Tibial nerve (tissue), 4 donors: ENCODE measurements at regions not wholly inside any gene's neighbourhood (a gene's known extent, or its start where the extent isn't known, plus 50 kb on each side); places are given as distances from the start of the nearest gene placed in this dataset.

ENCODE experiments used
- DNase-seq, 2 donors: peaks; one replicate each; pipeline ENCODE4 v3.0.0-alpha.2; 2019; ENCODE audit warnings: low spot score in 2 of 2
- H3K27ac ChIP-seq, 4 donors: fragments of 200-600 bp; sonication (generic) in 3 of 4; one replicate each; pipeline ENCODE4 v1.5.1; 2017 to 2019; ENCODE audit warnings: mild to moderate bottlenecking in 1 of 4
- H3K27me3 ChIP-seq, 2 donors: fragments of 200-600 bp; sonication (generic) in 1 of 2; one replicate each; pipeline versions ENCODE4 v1.5.1 to v1.6.0; 2017 to 2019
- H3K36me3 ChIP-seq, 3 donors: fragments of 200-600 bp; sonication (generic); one replicate each; pipeline ENCODE4 v1.5.1; 2018 to 2019
- H3K4me1 ChIP-seq, 4 donors: fragments of 200-600 bp; sonication (generic) in 3 of 4; one replicate each; pipeline ENCODE4 v1.5.1; 2017 to 2019
- H3K4me3 ChIP-seq, 4 donors: fragments of 200-600 bp; sonication (generic) in 3 of 4; one replicate each; pipeline ENCODE4 v1.5.1; 2017 to 2019; ENCODE audit warnings: mild to moderate bottlenecking in 1 of 4, moderate library complexity in 1 of 4
- H3K9me3 ChIP-seq, 4 donors: fragments of 200-600 bp; sonication (generic) in 3 of 4; one replicate each; pipeline ENCODE4 v1.5.1; 2017 to 2019
- EP300 ChIP-seq, 2 donors: sonication (generic); formaldehyde crosslinking; IDR thresholded peaks; one replicate each; pipeline ENCODE4 v1.6.1; 2017; ENCODE audit warnings: antibody characterized with exemption in 2 of 2, mild to moderate bottlenecking in 1 of 2
- POLR2A ChIP-seq, 2 donors: fragments of 450-650 bp; IDR thresholded peaks; one replicate each; pipeline ENCODE4 v1.6.1; 2017; ENCODE audit warnings: antibody characterized with exemption in 2 of 2, mild to moderate bottlenecking in 2 of 2, moderate library complexity in 2 of 2
- WGBS, 2 donors: methylation state at CpG; one replicate each; pipeline ENCODE4 v1.1.5; 2018; 5-methylcytosine and 5-hydroxymethylcytosine counted together
- TF ChIP-seq, protein P1 (sequence below), 5 experiments: fragments of 200-600 bp in 3 of 5; fragments of 450-650 bp in 2 of 5; sonication (generic) in 3 of 5; IDR thresholded peaks; one replicate each; pipeline ENCODE4 v1.5.1; 2016 to 2019; ENCODE audit warnings: antibody characterized with exemption in 5 of 5, mild to moderate bottlenecking in 3 of 5, moderate library complexity in 2 of 5

GRCh38 chr1:73034271-73034670 is 751.9 kb upstream of the NEGR1 start:
- H3K36me3 ChIP-seq: no peaks in the 10 kb centered on the region
- no peaks in the 10 kb centered on the region for H3K9me3 ChIP-seq
- no peak for DNase-seq
- no peak overlapping the region for H3K27ac ChIP-seq
- no peaks in the 10 kb centered on the region for H3K27me3 ChIP-seq
- WGBS, 2 donors: 63 to 64% methylated on average over 4 of the region's 4 CpGs
- H3K4me1 ChIP-seq: no peaks in the 10 kb centered on the region
- TF ChIP-seq EP300 (IDR thresholded peaks at IDR 0.05): no peak
- no peak for TF ChIP-seq POLR2A (IDR thresholded peaks at IDR 0.05)
- TF ChIP-seq, protein P1, sequence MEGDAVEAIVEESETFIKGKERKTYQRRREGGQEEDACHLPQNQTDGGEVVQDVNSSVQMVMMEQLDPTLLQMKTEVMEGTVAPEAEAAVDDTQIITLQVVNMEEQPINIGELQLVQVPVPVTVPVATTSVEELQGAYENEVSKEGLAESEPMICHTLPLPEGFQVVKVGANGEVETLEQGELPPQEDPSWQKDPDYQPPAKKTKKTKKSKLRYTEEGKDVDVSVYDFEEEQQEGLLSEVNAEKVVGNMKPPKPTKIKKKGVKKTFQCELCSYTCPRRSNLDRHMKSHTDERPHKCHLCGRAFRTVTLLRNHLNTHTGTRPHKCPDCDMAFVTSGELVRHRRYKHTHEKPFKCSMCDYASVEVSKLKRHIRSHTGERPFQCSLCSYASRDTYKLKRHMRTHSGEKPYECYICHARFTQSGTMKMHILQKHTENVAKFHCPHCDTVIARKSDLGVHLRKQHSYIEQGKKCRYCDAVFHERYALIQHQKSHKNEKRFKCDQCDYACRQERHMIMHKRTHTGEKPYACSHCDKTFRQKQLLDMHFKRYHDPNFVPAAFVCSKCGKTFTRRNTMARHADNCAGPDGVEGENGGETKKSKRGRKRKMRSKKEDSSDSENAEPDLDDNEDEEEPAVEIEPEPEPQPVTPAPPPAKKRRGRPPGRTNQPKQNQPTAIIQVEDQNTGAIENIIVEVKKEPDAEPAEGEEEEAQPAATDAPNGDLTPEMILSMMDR (IDR thresholded peaks at IDR 0.05): no peak
- no peak overlapping the region for H3K4me3 ChIP-seq

DNA sequence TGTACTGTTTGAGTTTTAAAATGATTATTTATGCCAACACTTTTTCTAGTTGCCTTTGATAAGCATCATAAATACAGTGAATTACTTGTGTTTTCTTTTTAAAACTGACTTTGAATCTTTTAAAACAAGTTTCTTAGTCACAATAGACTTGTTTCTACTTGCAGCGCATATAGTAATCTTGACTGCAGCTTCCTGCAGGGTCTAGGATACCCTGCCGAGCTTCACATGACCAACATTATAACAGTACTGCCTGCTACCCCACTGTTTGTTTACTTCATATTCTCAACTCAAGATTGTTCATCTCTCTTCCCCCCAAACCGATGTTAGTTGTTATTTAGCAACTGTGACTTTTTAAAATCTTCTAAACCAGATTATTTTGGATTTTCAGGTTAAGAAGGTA is 751.3 kb upstream of the NEGR1 start:
- no peak overlapping the region for H3K27ac ChIP-seq
- 36 to 39% methylated on average over 3 of the region's 3 CpGs for WGBS, 2 donors
- no peaks in the 10 kb centered on the region for H3K27me3 ChIP-seq
- TF ChIP-seq, protein P1 (IDR thresholded peaks at IDR 0.05): no peak
- no peak for TF ChIP-seq EP300 (IDR thresholded peaks at IDR 0.05)
- TF ChIP-seq POLR2A (IDR thresholded peaks at IDR 0.05): no peak
- no peak overlapping the region for H3K4me3 ChIP-seq
- H3K9me3 ChIP-seq: no peaks in the 10 kb centered on the region
- DNase-seq: no peak
- no peaks in the 10 kb centered on the region for H3K36me3 ChIP-seq
- no peaks in the 10 kb centered on the region for H3K4me1 ChIP-seq

DNA sequence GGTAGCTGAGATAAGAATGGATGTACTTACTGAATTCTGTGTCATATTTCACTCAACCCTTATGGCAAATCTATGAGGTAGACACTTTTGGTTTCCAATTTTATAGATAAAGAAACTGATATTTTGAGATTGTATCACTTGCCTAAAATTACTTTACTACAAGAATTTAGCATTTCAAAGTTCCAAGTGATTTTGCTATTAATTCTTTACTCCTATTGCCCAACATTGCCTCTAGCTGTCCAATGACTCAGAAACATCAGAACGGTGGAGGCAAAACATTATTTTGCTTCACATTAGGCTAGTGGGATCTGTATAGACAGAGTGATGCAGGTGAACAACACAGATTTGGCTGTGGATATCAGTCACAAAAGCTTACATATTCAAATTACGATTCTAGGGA is 747.2 kb upstream of the NEGR1 start:
- 76 to 81% methylated on average over 2 of the region's 2 CpGs for WGBS, 2 donors
- no peak overlapping the region for H3K27ac ChIP-seq
- TF ChIP-seq, protein P1 (IDR thresholded peaks at IDR 0.05): no peak
- TF ChIP-seq EP300 (IDR thresholded peaks at IDR 0.05) (no peak), POLR2A (IDR thresholded peaks at IDR 0.05) (no peak)

GRCh38 chr1:73026114-73026513 is 743.8 kb upstream of the NEGR1 start:
- no peaks in the 10 kb centered on the region for H3K9me3 ChIP-seq
- H3K27me3 ChIP-seq: no peaks in the 10 kb centered on the region
- 64 to 68% methylated on average over 4 of the region's 4 CpGs for WGBS, 2 donors
- no peak overlapping the region for H3K27ac ChIP-seq
- no peak for DNase-seq
- H3K36me3 ChIP-seq: no peaks in the 10 kb centered on the region
- TF ChIP-seq POLR2A (IDR thresholded peaks at IDR 0.05) (no peak), EP300 (IDR thresholded peaks at IDR 0.05) (no peak)
- TF ChIP-seq, protein P1 (IDR thresholded peaks at IDR 0.05): no peak
- no peaks in the 10 kb centered on the region for H3K4me1 ChIP-seq
- no peak overlapping the region for H3K4me3 ChIP-seq

More for the DNA sequence above, 747.2 kb upstream of the NEGR1 start:
- Histone ChIP-seq H3K4me3 (no peak overlapping the region), H3K27me3 (no peaks in the 10 kb centered on the region), H3K36me3 (no peaks in the 10 kb centered on the region), H3K9me3 (no peaks in the 10 kb centered on the region), H3K4me1 (no peaks in the 10 kb centered on the region)
- no peak for DNase-seq

DNA sequence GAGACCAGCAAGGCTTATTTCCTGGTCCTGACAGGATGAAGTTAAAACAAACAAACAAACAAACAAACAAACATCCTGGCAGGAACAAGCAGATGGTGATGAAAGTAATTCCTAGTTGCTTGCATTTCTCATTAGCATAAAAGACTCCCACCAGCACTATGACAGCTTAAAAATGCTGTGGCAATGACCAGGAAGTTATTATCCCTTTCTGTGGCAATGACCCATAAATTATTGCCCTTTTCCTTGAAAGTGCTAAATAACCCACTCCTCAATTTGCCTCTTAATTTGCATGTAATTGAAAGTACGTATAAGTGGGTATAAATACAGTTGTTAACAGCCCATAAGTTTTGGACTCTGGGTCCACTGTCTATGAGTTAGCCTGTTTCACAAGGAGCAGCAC is 727.6 kb upstream of the NEGR1 start:
- Histone ChIP-seq H3K27ac (no peak overlapping the region), H3K4me1 (no peaks in the 10 kb centered on the region), H3K9me3 (peaks cover 0 to 9% (median 3%) of the 10 kb centered on the region in 4 donors), H3K4me3 (no peak overlapping the region), H3K36me3 (no peaks in the 10 kb centered on the region), H3K27me3 (no peaks in the 10 kb centered on the region)
- 33 to 59% methylated on average over 1 of the region's 1 CpG for WGBS, 2 donors
- no peak for DNase-seq
- TF ChIP-seq EP300 (IDR thresholded peaks at IDR 0.05) (no peak), POLR2A (IDR thresholded peaks at IDR 0.05) (no peak)
- TF ChIP-seq, protein P1 (IDR thresholded peaks at IDR 0.05): no peak
